Peyer's patch (tissue), 4 donors: ENCODE measurements at regions not wholly inside any gene's neighbourhood (a gene's known extent, or its start where the extent isn't known, plus 50 kb on each side); places are given as distances from the start of the nearest gene placed in this dataset.

Source experiments
- POLR2A ChIP-seq, 2 donors: fragments of 450-650 bp; IDR thresholded peaks; one replicate each; pipeline ENCODE4 v1.5.1; 2017; ENCODE audit warnings: antibody characterized with exemption in 2 of 2, mild to moderate bottlenecking in 2 of 2, moderate library complexity in 2 of 2
- TF ChIP-seq, protein P1 (sequence below), 6 experiments: fragments of 450-650 bp in 4 of 6; fragments of 200-600 bp in 2 of 6; sonication (generic) in 1 of 6; IDR thresholded peaks; one replicate each; pipeline ENCODE4 v1.5.1; 2017 to 2019; ENCODE audit warnings: antibody characterized with exemption in 6 of 6, mild to moderate bottlenecking in 3 of 6, moderate library complexity in 1 of 6

- TF ChIP-seq POLR2A (IDR thresholded peaks at IDR 0.05), result no peak
- TF ChIP-seq, protein P1, sequence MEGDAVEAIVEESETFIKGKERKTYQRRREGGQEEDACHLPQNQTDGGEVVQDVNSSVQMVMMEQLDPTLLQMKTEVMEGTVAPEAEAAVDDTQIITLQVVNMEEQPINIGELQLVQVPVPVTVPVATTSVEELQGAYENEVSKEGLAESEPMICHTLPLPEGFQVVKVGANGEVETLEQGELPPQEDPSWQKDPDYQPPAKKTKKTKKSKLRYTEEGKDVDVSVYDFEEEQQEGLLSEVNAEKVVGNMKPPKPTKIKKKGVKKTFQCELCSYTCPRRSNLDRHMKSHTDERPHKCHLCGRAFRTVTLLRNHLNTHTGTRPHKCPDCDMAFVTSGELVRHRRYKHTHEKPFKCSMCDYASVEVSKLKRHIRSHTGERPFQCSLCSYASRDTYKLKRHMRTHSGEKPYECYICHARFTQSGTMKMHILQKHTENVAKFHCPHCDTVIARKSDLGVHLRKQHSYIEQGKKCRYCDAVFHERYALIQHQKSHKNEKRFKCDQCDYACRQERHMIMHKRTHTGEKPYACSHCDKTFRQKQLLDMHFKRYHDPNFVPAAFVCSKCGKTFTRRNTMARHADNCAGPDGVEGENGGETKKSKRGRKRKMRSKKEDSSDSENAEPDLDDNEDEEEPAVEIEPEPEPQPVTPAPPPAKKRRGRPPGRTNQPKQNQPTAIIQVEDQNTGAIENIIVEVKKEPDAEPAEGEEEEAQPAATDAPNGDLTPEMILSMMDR (IDR thresholded peaks at IDR 0.05), result no peak
These were observed 58.9 kb upstream of the KITLG start for GRCh38 chr12:88638966-88639760.
